ENCODE measurements at regions not wholly inside any gene's neighbourhood (a gene's known extent, or its start where the extent isn't known, plus 50 kb on each side); places are given as distances from the start of the nearest gene placed in this dataset.

GRCh38 chr6:101108286-101108685 is 227.2 kb upstream of the ASCC3 start (continued):
- TF ChIP-seq ZNF235 (CRISPR knock-in tag; IDR thresholded peaks at IDR 0.05; ENCODE audit: borderline replicate concordance) (no peak), NPAS2 (CRISPR knock-in tag; IDR thresholded peaks at IDR 0.05; ENCODE audit: borderline replicate concordance) (no peak)
- TF ChIP-seq, protein P1, sequence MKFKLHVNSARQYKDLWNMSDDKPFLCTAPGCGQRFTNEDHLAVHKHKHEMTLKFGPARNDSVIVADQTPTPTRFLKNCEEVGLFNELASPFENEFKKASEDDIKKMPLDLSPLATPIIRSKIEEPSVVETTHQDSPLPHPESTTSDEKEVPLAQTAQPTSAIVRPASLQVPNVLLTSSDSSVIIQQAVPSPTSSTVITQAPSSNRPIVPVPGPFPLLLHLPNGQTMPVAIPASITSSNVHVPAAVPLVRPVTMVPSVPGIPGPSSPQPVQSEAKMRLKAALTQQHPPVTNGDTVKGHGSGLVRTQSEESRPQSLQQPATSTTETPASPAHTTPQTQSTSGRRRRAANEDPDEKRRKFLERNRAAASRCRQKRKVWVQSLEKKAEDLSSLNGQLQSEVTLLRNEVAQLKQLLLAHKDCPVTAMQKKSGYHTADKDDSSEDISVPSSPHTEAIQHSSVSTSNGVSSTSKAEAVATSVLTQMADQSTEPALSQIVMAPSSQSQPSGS (CRISPR knock-in tag; IDR thresholded peaks at IDR 0.05), result no peak

DNA sequence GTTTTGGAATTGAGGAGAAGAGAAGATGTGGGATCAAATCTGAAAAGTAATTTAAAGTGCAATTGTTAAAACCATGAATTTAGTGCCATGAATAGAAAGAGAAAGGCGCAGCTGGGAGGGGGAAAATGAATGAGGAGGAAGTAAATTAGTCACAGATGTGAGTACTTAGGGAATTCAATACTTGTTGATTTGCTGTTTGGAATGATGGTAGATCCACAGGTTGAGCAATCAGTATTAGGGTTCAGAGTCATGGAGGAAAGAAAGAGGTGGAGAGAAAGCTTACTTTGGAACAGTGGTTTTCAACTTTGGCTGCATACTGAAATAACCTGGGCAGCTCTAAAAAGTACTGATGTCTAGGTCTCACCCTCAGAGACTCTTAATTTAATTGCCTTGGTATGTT is 229.7 kb upstream of the ASCC3 start:
- FAIRE-seq, result no peak
- CTCF ChIA-PET (ENCODE audit: low intra/inter-chr PET ratio, low total read pairs), result no interaction called here
- BruUV-seq (replicated peaks), result no TSS peak

More for the DNA sequence above, 229.7 kb upstream of the ASCC3 start:
- Histone ChIP-seq H3K36me3 (replicated peaks in 1 of 2; ENCODE audit: control insufficient read depth in 1 of 2, insufficient read depth in 2 of 2, low read length in 2 of 2) (no peaks in the 10 kb centered on the region), H2AFZ (ENCODE audit: low read length) (no peak overlapping the region), H3K4me1 (ENCODE audit: insufficient read depth, low read length) (no peaks in the 10 kb centered on the region), H3K4me2 (ENCODE audit: low read depth, low read length) (no peak overlapping the region), H3K9ac (ENCODE audit: insufficient read depth, low read depth, low read length) (no peak overlapping the region), H3K27ac (ENCODE audit: extremely low read length, insufficient read depth, low read length) (no peak overlapping the region), H3K4me3 (replicated peaks in 1 of 3; ENCODE audit: insufficient read depth in 1 of 3, low read depth in 2 of 3, low read length in 3 of 3) (no peak overlapping the region), H3K79me2 (ENCODE audit: insufficient read depth, low read length) (no peaks in the 10 kb centered on the region), H3K9me3 (ENCODE audit: low read length) (no peaks in the 10 kb centered on the region), H3K27me3 (ENCODE audit: control insufficient read depth in 1 of 2, insufficient read depth in 2 of 2, low read length in 2 of 2) (no peaks in the 10 kb centered on the region), H4K20me1 (ENCODE audit: insufficient read depth, low read length) (no peaks in the 10 kb centered on the region)
- in situ Hi-C loops (cut with HindIII; ENCODE audit: extremely low pct_ligation_motif_present, low pct_unique_long_range_greater_than_20kb), result no loop called here
- ATAC-seq (no peak), DNase-seq (ENCODE audit: low spot score) (no peak)
- intact Hi-C loops (cut with micrococcal nuclease; ENCODE audit: unreplicated experiment), result no loop called here
- WGBS (ENCODE audit: low lambda C conversion rate), result 4% methylated on average over 1 of the region's 1 CpG
- POLR2A ChIA-PET, result no interaction called here
- TF ChIP-seq BRCA1 (CRISPR knock-in tag; IDR thresholded peaks at IDR 0.05), result no peak
- TF ChIP-seq, protein P2, sequence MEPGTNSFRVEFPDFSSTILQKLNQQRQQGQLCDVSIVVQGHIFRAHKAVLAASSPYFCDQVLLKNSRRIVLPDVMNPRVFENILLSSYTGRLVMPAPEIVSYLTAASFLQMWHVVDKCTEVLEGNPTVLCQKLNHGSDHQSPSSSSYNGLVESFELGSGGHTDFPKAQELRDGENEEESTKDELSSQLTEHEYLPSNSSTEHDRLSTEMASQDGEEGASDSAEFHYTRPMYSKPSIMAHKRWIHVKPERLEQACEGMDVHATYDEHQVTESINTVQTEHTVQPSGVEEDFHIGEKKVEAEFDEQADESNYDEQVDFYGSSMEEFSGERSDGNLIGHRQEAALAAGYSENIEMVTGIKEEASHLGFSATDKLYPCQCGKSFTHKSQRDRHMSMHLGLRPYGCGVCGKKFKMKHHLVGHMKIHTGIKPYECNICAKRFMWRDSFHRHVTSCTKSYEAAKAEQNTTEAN (CRISPR knock-in tag; conservative IDR thresholded peaks at IDR 0.05), result no peak
- TF ChIP-seq POLR2G (IDR thresholded peaks at IDR 0.05; ENCODE audit: low read depth, low read length), result no peak
- TF ChIP-seq KLF11 (CRISPR knock-in tag; IDR thresholded peaks at IDR 0.05), result no peak
- TF ChIP-seq KLF16 (CRISPR knock-in tag; IDR thresholded peaks at IDR 0.05), result no peak
- no peak for TF ChIP-seq GABPB1 (CRISPR knock-in tag; IDR thresholded peaks at IDR 0.05)
- TF ChIP-seq ZNF703 (CRISPR knock-in tag; IDR thresholded peaks at IDR 0.05; ENCODE audit: borderline replicate concordance), result no peak
- no peak for TF ChIP-seq FOXP4 (CRISPR knock-in tag; IDR thresholded peaks at IDR 0.05)
- TF ChIP-seq FOXK2 (IDR thresholded peaks at IDR 0.05), result no peak
- TF ChIP-seq ZNF569 (CRISPR knock-in tag; IDR thresholded peaks at IDR 0.05; ENCODE audit: borderline replicate concordance), result no peak
- TF ChIP-seq ZNF333 (CRISPR knock-in tag; IDR thresholded peaks at IDR 0.05; ENCODE audit: borderline replicate concordance), result no peak
- TF ChIP-seq ZSCAN12 (CRISPR knock-in tag; IDR thresholded peaks at IDR 0.05), result no peak
- TF ChIP-seq, protein P3, sequence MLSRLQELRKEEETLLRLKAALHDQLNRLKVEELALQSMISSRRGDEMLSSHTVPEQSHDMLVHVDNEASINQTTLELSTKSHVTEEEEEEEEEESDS (CRISPR knock-in tag; IDR thresholded peaks at IDR 0.05; ENCODE audit: borderline replicate concordance), result no peak
